PC-9 (cell line): ENCODE measurements at regions not wholly inside any gene's neighbourhood (a gene's known extent, or its start where the extent isn't known, plus 50 kb on each side); places are given as distances from the start of the nearest gene placed in this dataset.

ENCODE experiments used
- BruUV-seq: library from RNA; stranded (reverse); fragments of 400-500 nt; replicated peaks from 2 replicates; lab custom pipeline; 2021; lab: Mats Ljungman, UMichigan
- CTCF ChIA-PET: fragments of 300-600 bp; sonication (Branson Sonifier 250); formaldehyde crosslinking; loops from one replicate; lab custom pipeline; 2022; ENCODE audit warnings: antibody characterized with exemption; lab: Charles Lee
- POLR2A ChIA-PET: fragments of 300-600 bp; sonication (Branson Sonifier 250); formaldehyde crosslinking; loops from one replicate; lab custom pipeline; 2022; ENCODE audit warnings: antibody characterized with exemption; ENCODE audit not compliant: unreplicated experiment; lab: Charles Lee
- DNase-seq, 2 experiments: peaks; one replicate each; pipeline versions ENCODE4 v3.0.0 to v3.0.0-alpha.2; 2015 to 2022; ENCODE audit warnings: mixed read lengths in 1 of 2
- H2AFZ ChIP-seq: fragments of 200-600 bp; sonication (generic); 2 replicates; pipeline ENCODE4 v1.8.1; 2017; ENCODE audit warnings: antibody characterized with exemption
- H3F3A ChIP-seq: fragments of 200-600 bp; sonication (generic); 2 replicates; pipeline ENCODE4 v1.8.1; 2017; ENCODE audit warnings: antibody characterized with exemption, mild to moderate bottlenecking, low read depth; ENCODE audit not compliant: insufficient read depth
- H3K27ac ChIP-seq: fragments of 200-600 bp; sonication (generic); 2 replicates; pipeline ENCODE4 v1.6.1; 2016; ENCODE audit warnings: mixed run types
- H3K27me3 ChIP-seq: fragments of 200-600 bp; sonication (generic); 2 replicates; pipeline ENCODE4 v1.6.1; 2016; ENCODE audit warnings: low read depth, mixed run types; ENCODE audit not compliant: insufficient read depth
- H3K36me3 ChIP-seq: fragments of 200-600 bp; sonication (generic); 2 replicates; pipeline ENCODE4 v1.6.1; 2016; ENCODE audit warnings: low read depth, mixed run types
- H3K4me1 ChIP-seq: fragments of 200-600 bp; sonication (generic); replicated peaks from 2 replicates; pipeline ENCODE4 v1.6.1; 2016; ENCODE audit warnings: mixed run types; ENCODE audit not compliant: insufficient read depth
- H3K4me2 ChIP-seq: fragments of 200-600 bp; sonication (generic); 2 replicates; pipeline ENCODE4 v1.6.1; 2017; ENCODE audit warnings: mixed run types
- H3K4me3 ChIP-seq: fragments of 200-600 bp; sonication (generic); 2 replicates; pipeline ENCODE4 v1.6.1; 2016; ENCODE audit warnings: mixed run types
- H3K79me2 ChIP-seq: fragments of 200-600 bp; sonication (generic); 2 replicates; pipeline ENCODE4 v1.6.1; 2017; ENCODE audit warnings: low read depth, mixed run types
- H3K9me2 ChIP-seq: fragments of 200-600 bp; sonication (generic); 2 replicates; pipeline ENCODE4 v1.8.1; 2017; ENCODE audit warnings: mild to moderate bottlenecking; ENCODE audit not compliant: insufficient read depth
- H3K9me3 ChIP-seq: fragments of 200-600 bp; sonication (generic); 2 replicates; pipeline ENCODE4 v1.8.1; 2016; ENCODE audit warnings: low read depth; ENCODE audit not compliant: insufficient read depth
- H4K20me1 ChIP-seq: fragments of 200-600 bp; sonication (generic); 2 replicates; pipeline ENCODE4 v1.8.1; 2017; ENCODE audit not compliant: insufficient read depth
- CTCF ChIP-seq: fragments of 200-600 bp; sonication (generic); conservative IDR thresholded peaks from 2 replicates; pipeline ENCODE4 v1.6.1; 2017; ENCODE audit warnings: mixed run types, antibody characterized with exemption, mild to moderate bottlenecking, moderate library complexity
- EZH2 ChIP-seq: fragments of 200-600 bp; sonication (generic); IDR thresholded peaks from 2 replicates; pipeline ENCODE4 v1.8.0; 2017; ENCODE audit warnings: antibody characterized with exemption, low read depth
- intact Hi-C: fragments of 100-400 bp; cut with micrococcal nuclease; formaldehyde crosslinking; loops from one replicate; pipeline ENCODE4 v1.10.0; 2022; ENCODE audit not compliant: unreplicated experiment

DNA sequence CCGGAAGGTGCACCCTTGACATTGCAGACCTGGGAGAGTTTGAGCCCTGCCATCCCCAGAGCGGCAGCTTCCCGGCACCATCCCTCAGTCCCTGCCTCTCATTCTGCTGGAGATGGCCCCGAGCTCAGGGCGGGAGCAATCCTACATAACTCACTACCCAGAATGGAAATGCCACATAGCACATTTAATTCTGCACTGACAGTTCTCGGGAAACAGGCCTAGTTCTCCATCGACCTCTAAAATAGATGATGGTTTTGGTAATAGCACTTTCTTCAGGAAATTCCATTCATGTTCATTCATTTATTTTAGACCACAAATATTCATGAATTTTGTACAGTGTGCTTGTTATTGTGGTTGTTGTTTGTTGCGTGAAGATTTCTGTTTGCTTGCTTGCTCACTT, 92.9 kb upstream of the SLC14A2 start:
- Histone ChIP-seq H3K9me3 (no peaks in the 10 kb centered on the region), H3F3A (no peaks in the 10 kb centered on the region), H3K9me2 (no peaks in the 10 kb centered on the region), H3K36me3 (no peaks in the 10 kb centered on the region), H3K27me3 (no peaks in the 10 kb centered on the region), H2AFZ (no peak overlapping the region), H3K4me2 (no peak overlapping the region), H3K4me1 (no peaks in the 10 kb centered on the region), H3K79me2 (no peaks in the 10 kb centered on the region), H3K4me3 (no peak overlapping the region), H3K27ac (no peak overlapping the region), H4K20me1 (no peaks in the 10 kb centered on the region)
- DNase-seq: no peak
- no peak for TF ChIP-seq EZH2
- no peak for TF ChIP-seq CTCF
- intact Hi-C loops: no loop called here
- POLR2A ChIA-PET: no interaction called here
- CTCF ChIA-PET: no interaction called here
- no TSS peak for BruUV-seq

GRCh38 chr18:45525301-45525700, 90.0 kb upstream of the SLC14A2 start:
- BruUV-seq: no TSS peak
- H3K79me2 ChIP-seq: no peaks in the 10 kb centered on the region

GRCh38 chr18:45526114-45526841, 89.0 kb upstream of the SLC14A2 start:
- H3F3A ChIP-seq: no peaks in the 10 kb centered on the region
- no peaks in the 10 kb centered on the region for H3K4me1 ChIP-seq
- no peak overlapping the region for H3K4me2 ChIP-seq
- no peaks in the 10 kb centered on the region for H3K36me3 ChIP-seq
- no peak overlapping the region for H3K4me3 ChIP-seq
- ChIA-PET CTCF (no interaction called here), POLR2A (no interaction called here)
- no peaks in the 10 kb centered on the region for H3K79me2 ChIP-seq
- no peaks in the 10 kb centered on the region for H3K9me3 ChIP-seq
- TF ChIP-seq CTCF (no peak), EZH2 (no peak)
- no peak overlapping the region for H3K27ac ChIP-seq
- H4K20me1 ChIP-seq: no peaks in the 10 kb centered on the region
- intact Hi-C loops: no loop called here
- no peak overlapping the region for H2AFZ ChIP-seq
- no TSS peak for BruUV-seq
- no peaks in the 10 kb centered on the region for H3K9me2 ChIP-seq
- DNase-seq: no peak
- H3K27me3 ChIP-seq: no peaks in the 10 kb centered on the region

More at GRCh38 chr18:45525301-45525700, 90.0 kb upstream of the SLC14A2 start:
- H3K4me3 ChIP-seq: no peak overlapping the region
- no peak for DNase-seq
- H3K4me2 ChIP-seq: no peak overlapping the region
- no peak for TF ChIP-seq CTCF
- TF ChIP-seq EZH2: no peak
- CTCF ChIA-PET: no interaction called here
- H3K9me3 ChIP-seq: no peaks in the 10 kb centered on the region
- no peak overlapping the region for H3K27ac ChIP-seq
- H3F3A ChIP-seq: no peaks in the 10 kb centered on the region
- H4K20me1 ChIP-seq: no peaks in the 10 kb centered on the region
- no peaks in the 10 kb centered on the region for H3K27me3 ChIP-seq
- H2AFZ ChIP-seq: no peak overlapping the region
- no peaks in the 10 kb centered on the region for H3K36me3 ChIP-seq
- intact Hi-C loops: no loop called here
- H3K4me1 ChIP-seq: no peaks in the 10 kb centered on the region
- POLR2A ChIA-PET: no interaction called here
- no peaks in the 10 kb centered on the region for H3K9me2 ChIP-seq
